H9 (cell line): ENCODE measurements at regions not wholly inside any gene's neighbourhood (a gene's known extent, or its start where the extent isn't known, plus 50 kb on each side); places are given as distances from the start of the nearest gene placed in this dataset.

Source experiments
- DNase-seq: peaks from one replicate; pipeline ENCODE4 v3.0.0-alpha.2; 2017
- H2AFZ ChIP-seq: one replicate; pipeline ENCODE4 v1.6.1; 2013; ENCODE audit warnings: mild to moderate bottlenecking, low read length, control low read depth, moderate library complexity
- H2AK5ac ChIP-seq: 2 replicates; pipeline ENCODE4 v1.6.1; 2013; ENCODE audit warnings: low read length, control low read depth, mixed read lengths; ENCODE audit not compliant: insufficient read length
- H2BK120ac ChIP-seq: one replicate; pipeline ENCODE4 v1.6.1; 2013; ENCODE audit warnings: low read depth, mild to moderate bottlenecking, low read length, control low read depth, inconsistent platforms; ENCODE audit not compliant: poor library complexity, severe bottlenecking
- H2BK12ac ChIP-seq: 2 replicates; pipeline ENCODE4 v1.6.1; 2013; ENCODE audit warnings: low read length, control low read depth, mixed read lengths, low read depth; ENCODE audit not compliant: insufficient read length
- H2BK15ac ChIP-seq: 2 replicates; pipeline ENCODE4 v1.6.1; 2013; ENCODE audit warnings: low read depth, low read length, control low read depth
- H2BK20ac ChIP-seq: one replicate; pipeline ENCODE4 v1.6.1; 2013; ENCODE audit warnings: low read depth, mild to moderate bottlenecking, low read length, control low read depth, inconsistent platforms; ENCODE audit not compliant: poor library complexity, severe bottlenecking
- H2BK5ac ChIP-seq: 2 replicates; pipeline ENCODE4 v1.6.1; 2013; ENCODE audit warnings: low read length, control low read depth, mixed read lengths; ENCODE audit not compliant: insufficient read length
- H3K14ac ChIP-seq: 2 replicates; pipeline ENCODE4 v1.6.1; 2013; ENCODE audit warnings: low read length, control low read depth; ENCODE audit not compliant: insufficient read depth
- H3K18ac ChIP-seq: 2 replicates; pipeline ENCODE4 v1.6.1; 2013; ENCODE audit warnings: low read depth, mild to moderate bottlenecking, mixed read lengths, low read length, control low read depth; ENCODE audit not compliant: insufficient read length
- H3K23ac ChIP-seq: 2 replicates; pipeline ENCODE4 v1.6.1; 2013; ENCODE audit warnings: low read length, control low read depth, mixed read lengths, low read depth; ENCODE audit not compliant: insufficient read length
- H3K23me2 ChIP-seq: 2 replicates; pipeline ENCODE4 v1.6.1; 2013; ENCODE audit warnings: low read depth, mild to moderate bottlenecking, mixed read lengths, low read length, control low read depth; ENCODE audit not compliant: insufficient read length, poor library complexity, severe bottlenecking
- H3K27ac ChIP-seq: 2 replicates; pipeline ENCODE4 v1.5.1; 2013; ENCODE audit warnings: low read length, control low read depth, mixed read lengths, low read depth; ENCODE audit not compliant: insufficient read length
- H3K27me3 ChIP-seq: 2 replicates; pipeline ENCODE4 v1.6.1; 2013; ENCODE audit warnings: low read length, control low read depth, inconsistent platforms; ENCODE audit not compliant: insufficient read depth
- H3K4ac ChIP-seq: 2 replicates; pipeline ENCODE4 v1.6.1; 2013; ENCODE audit warnings: low read depth, mild to moderate bottlenecking, control low read depth, inconsistent platforms, low read length, moderate library complexity
- H3K4me1 ChIP-seq: 2 replicates; pipeline ENCODE4 v1.6.1; 2013; ENCODE audit warnings: low read length, control low read depth, inconsistent platforms; ENCODE audit not compliant: insufficient read depth
- H3K4me2 ChIP-seq: 2 replicates; pipeline ENCODE4 v1.6.1; 2013; ENCODE audit warnings: low read length, control low read depth, mixed read lengths; ENCODE audit not compliant: insufficient read length, insufficient read depth
- H3K56ac ChIP-seq: 2 replicates; pipeline ENCODE4 v1.6.1; 2013; ENCODE audit warnings: low read depth, mild to moderate bottlenecking, mixed read lengths, low read length, control low read depth; ENCODE audit not compliant: insufficient read length
- H3K79me1 ChIP-seq: 2 replicates; pipeline ENCODE4 v1.6.1; 2013; ENCODE audit warnings: low read depth, mild to moderate bottlenecking, moderate library complexity, low read length, control low read depth, inconsistent platforms; ENCODE audit not compliant: insufficient read depth, poor library complexity, severe bottlenecking
- H3K79me2 ChIP-seq: 2 replicates; pipeline ENCODE4 v1.6.1; 2013; ENCODE audit warnings: low read length, control low read depth, inconsistent platforms; ENCODE audit not compliant: insufficient read depth
- H3K9ac ChIP-seq: 2 replicates; pipeline ENCODE4 v1.6.1; 2013; ENCODE audit warnings: low read length, control low read depth, mixed read lengths; ENCODE audit not compliant: insufficient read length; ENCODE audit errors: extremely low read depth
- H3K9me3 ChIP-seq: one replicate; pipeline ENCODE4 v1.6.1; 2013; ENCODE audit warnings: low read depth, low read length, inconsistent platforms; ENCODE audit not compliant: control insufficient read depth
- H3T11ph ChIP-seq: one replicate; pipeline ENCODE4 v1.6.1; 2013; ENCODE audit warnings: mild to moderate bottlenecking, low read length, control low read depth, inconsistent platforms
- H4K20me1 ChIP-seq: one replicate; pipeline ENCODE4 v1.6.1; 2013; ENCODE audit not compliant: control insufficient read depth, insufficient read length, insufficient read depth
- H4K5ac ChIP-seq: 2 replicates; pipeline ENCODE4 v1.6.1; 2013; ENCODE audit warnings: low read depth, mild to moderate bottlenecking, mixed read lengths, low read length, control low read depth; ENCODE audit not compliant: insufficient read length
- H4K8ac ChIP-seq: replicated peaks from 2 replicates; pipeline ENCODE4 v1.6.1; 2013; ENCODE audit warnings: low read length, control low read depth, mixed read lengths, low read depth; ENCODE audit not compliant: insufficient read length
- H4K91ac ChIP-seq: 2 replicates; pipeline ENCODE4 v1.6.1; 2013; ENCODE audit warnings: low read depth, mild to moderate bottlenecking, moderate library complexity, mixed read lengths, low read length, control low read depth; ENCODE audit not compliant: insufficient read length
- H3K27ac Mint-ChIP-seq, 3 experiments: 2 replicates in 2 of 3; 3 replicates in 1 of 3; pipeline ENCODE4 v1.8.0; 2020 to 2021; ENCODE audit warnings: mixed read lengths in 3 of 3, mild to moderate bottlenecking in 1 of 3, moderate library complexity in 1 of 3
- H3K27me3 Mint-ChIP-seq: 2 replicates; pipeline ENCODE4 v1.8.0; 2021; ENCODE audit warnings: low read depth, mild to moderate bottlenecking, moderate library complexity, mixed read lengths
- H3K36me3 Mint-ChIP-seq, 3 experiments: 2 replicates in 2 of 3; 3 replicates in 1 of 3; pipeline ENCODE4 v1.8.0; 2020 to 2021; ENCODE audit warnings: low read depth in 3 of 3, mixed read lengths in 3 of 3; ENCODE audit not compliant: insufficient read depth in 1 of 3
- H3K4me1 Mint-ChIP-seq, 2 experiments: 2 replicates each; pipeline ENCODE4 v1.8.0; 2020; ENCODE audit warnings: mixed read lengths in 2 of 2
- H3K4me3 Mint-ChIP-seq, 2 experiments: 2 replicates in 1 of 2; 3 replicates in 1 of 2; pipeline ENCODE4 v1.8.0; 2020 to 2021; ENCODE audit warnings: mild to moderate bottlenecking in 2 of 2, mixed read lengths in 2 of 2, moderate library complexity in 1 of 2
- H3K9me3 Mint-ChIP-seq, 2 experiments: 2 replicates in 1 of 2; 3 replicates in 1 of 2; pipeline ENCODE4 v1.8.0; 2020; ENCODE audit warnings: mild to moderate bottlenecking in 2 of 2, mixed read lengths in 2 of 2, moderate library complexity in 1 of 2
- WGBS: extraction: QIAGEN DNeasy Blood & Tissue Kit; methylation state at CpG from one replicate; pipeline ENCODE4 v1.1.7; 2013; ENCODE audit warnings: missing lambda C conversion rate, low lambda C conversion rate, mixed read lengths; ENCODE audit not compliant: insufficient read length; ENCODE audit errors: extremely low coverage; 5-methylcytosine and 5-hydroxymethylcytosine counted together
- TF ChIP-seq, protein P1 (sequence below): fragments of 200-600 bp; sonication (generic); conservative IDR thresholded peaks from 3 replicates; pipeline ENCODE4 v1.8.0; 2021; ENCODE audit warnings: antibody characterized with exemption, mild to moderate bottlenecking

DNA sequence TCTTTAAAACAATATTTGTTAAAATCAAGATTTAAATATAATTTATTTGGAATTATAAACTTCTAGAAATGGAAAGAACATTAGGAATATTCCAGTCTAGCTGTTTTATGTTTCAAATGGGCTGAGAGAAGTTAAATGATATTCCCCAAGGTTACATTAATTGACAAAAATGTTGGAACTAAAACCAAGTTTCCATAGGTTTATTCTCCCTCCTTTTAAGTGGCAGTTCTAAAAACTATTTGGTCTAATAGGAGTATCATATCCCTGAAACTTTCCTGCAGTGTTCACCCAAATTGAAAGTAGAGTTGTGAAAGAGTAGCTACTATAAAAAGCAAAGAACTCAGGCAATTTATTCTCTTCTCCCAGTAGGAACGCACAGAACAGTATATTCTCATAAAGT, 1185.5 kb downstream of the LRFN5 start:
- no peak overlapping the region for H3K4me3 Mint-ChIP-seq
- no peak overlapping the region for H2AFZ ChIP-seq
- no peak overlapping the region for H3K18ac ChIP-seq
- TF ChIP-seq, protein P1, sequence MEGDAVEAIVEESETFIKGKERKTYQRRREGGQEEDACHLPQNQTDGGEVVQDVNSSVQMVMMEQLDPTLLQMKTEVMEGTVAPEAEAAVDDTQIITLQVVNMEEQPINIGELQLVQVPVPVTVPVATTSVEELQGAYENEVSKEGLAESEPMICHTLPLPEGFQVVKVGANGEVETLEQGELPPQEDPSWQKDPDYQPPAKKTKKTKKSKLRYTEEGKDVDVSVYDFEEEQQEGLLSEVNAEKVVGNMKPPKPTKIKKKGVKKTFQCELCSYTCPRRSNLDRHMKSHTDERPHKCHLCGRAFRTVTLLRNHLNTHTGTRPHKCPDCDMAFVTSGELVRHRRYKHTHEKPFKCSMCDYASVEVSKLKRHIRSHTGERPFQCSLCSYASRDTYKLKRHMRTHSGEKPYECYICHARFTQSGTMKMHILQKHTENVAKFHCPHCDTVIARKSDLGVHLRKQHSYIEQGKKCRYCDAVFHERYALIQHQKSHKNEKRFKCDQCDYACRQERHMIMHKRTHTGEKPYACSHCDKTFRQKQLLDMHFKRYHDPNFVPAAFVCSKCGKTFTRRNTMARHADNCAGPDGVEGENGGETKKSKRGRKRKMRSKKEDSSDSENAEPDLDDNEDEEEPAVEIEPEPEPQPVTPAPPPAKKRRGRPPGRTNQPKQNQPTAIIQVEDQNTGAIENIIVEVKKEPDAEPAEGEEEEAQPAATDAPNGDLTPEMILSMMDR = no peak
- H4K8ac ChIP-seq = no peak overlapping the region
- no peak overlapping the region for H2BK120ac ChIP-seq
- H3K4me1 ChIP-seq = no peaks in the 10 kb centered on the region
- H3K79me1 ChIP-seq = no peaks in the 10 kb centered on the region
- H3K23me2 ChIP-seq = no peaks in the 10 kb centered on the region
- H2AK5ac ChIP-seq = no peak overlapping the region
- H3K27me3 Mint-ChIP-seq = no peaks in the 10 kb centered on the region; the same call in 1 of the 2 replicates
- no peaks in the 10 kb centered on the region for H3K9me3 ChIP-seq
- H3K9me3 Mint-ChIP-seq = peaks cover 7 to 8% of the 10 kb centered on the region in 2 experiments; a peak in 4 of 5 replicates
- no peak overlapping the region for H4K91ac ChIP-seq
- H4K20me1 ChIP-seq = no peaks in the 10 kb centered on the region
- no peak overlapping the region for H2BK20ac ChIP-seq
- no peaks in the 10 kb centered on the region for H3K4me1 Mint-ChIP-seq
- no peak overlapping the region for H3T11ph ChIP-seq
- no peak overlapping the region for H3K23ac ChIP-seq
- no peaks in the 10 kb centered on the region for H3K79me2 ChIP-seq
- no CpG with 5 or more reads among the region's 1 CpG for WGBS
- no peak for DNase-seq
- H3K9ac ChIP-seq = no peak overlapping the region
- no peak overlapping the region for H3K4ac ChIP-seq
- no peak overlapping the region for H3K27ac ChIP-seq
- no peak overlapping the region for H3K27ac Mint-ChIP-seq
- peaks cover 0 to 5% (median 3%) of the 10 kb centered on the region in 3 experiments; a peak in 4 of 7 replicates for H3K36me3 Mint-ChIP-seq
- no peak overlapping the region for H2BK12ac ChIP-seq
- no peak overlapping the region for H3K4me2 ChIP-seq
- H2BK15ac ChIP-seq = no peak overlapping the region
- no peak overlapping the region for H3K14ac ChIP-seq
- no peak overlapping the region for H3K56ac ChIP-seq
- no peak overlapping the region for H2BK5ac ChIP-seq
- no peak overlapping the region for H4K5ac ChIP-seq
- H3K27me3 ChIP-seq = no peaks in the 10 kb centered on the region
